ENCODE measurements at regions not wholly inside any gene's neighbourhood (a gene's known extent, or its start where the extent isn't known, plus 50 kb on each side); places are given as distances from the start of the nearest gene placed in this dataset.
"Not testable (repeated sequence)": the region's sequence is repeated elsewhere in the genome, so short reads cannot be mapped to it uniquely, and the experiment has no call there.

GRCh38 chr7:81062755-81063154 is 143.9 kb upstream of the SEMA3C start:
- 45% methylated on average over 2 of the region's 2 CpGs for WGBS
- H3K9me3 ChIP-seq, result no peaks in the 10 kb centered on the region
- peaks cover 3% of the 10 kb centered on the region for H3K4me1 ChIP-seq
- no peak for DNase-seq (ENCODE audit: low spot score in 2 of 2)
- no peak overlapping the region for H3K4me3 ChIP-seq
- no peak overlapping the region for H3K27ac ChIP-seq
- TF ChIP-seq POLR2A (IDR thresholded peaks at IDR 0.05), result no peak
- TF ChIP-seq CTCF (IDR thresholded peaks at IDR 0.05), result no peak
- TF ChIP-seq POLR2AphosphoS5 (IDR thresholded peaks at IDR 0.05), result no peak
- no peak for TF ChIP-seq EP300 (IDR thresholded peaks at IDR 0.05)
- H3K36me3 ChIP-seq, result no peaks in the 10 kb centered on the region
- H3K27me3 ChIP-seq, result no peaks in the 10 kb centered on the region

- not testable (repeated sequence) for H3K36me3 ChIP-seq; H3K9me3 ChIP-seq; DNase-seq (ENCODE audit: low spot score in 2 of 2); H3K27me3 ChIP-seq; H3K27ac ChIP-seq; H3K4me3 ChIP-seq; H3K4me1 ChIP-seq
- WGBS, result 92% methylated on average over 4 of the region's 19 CpGs
Measured at GRCh38 chr7:81057469-81057868, 138.6 kb upstream of the SEMA3C start.

GRCh38 chr7:81053623-81054022 is 134.8 kb upstream of the SEMA3C start:
- no peaks in the 10 kb centered on the region for H3K27me3 ChIP-seq
- no peaks in the 10 kb centered on the region for H3K36me3 ChIP-seq
- TF ChIP-seq EP300 (IDR thresholded peaks at IDR 0.05) (no peak), POLR2AphosphoS5 (IDR thresholded peaks at IDR 0.05) (no peak), CTCF (IDR thresholded peaks at IDR 0.05) (no peak), POLR2A (IDR thresholded peaks at IDR 0.05) (no peak)
- H3K9me3 ChIP-seq, result no peaks in the 10 kb centered on the region
- no peak overlapping the region for H3K27ac ChIP-seq
- H3K4me1 ChIP-seq, result no peaks in the 10 kb centered on the region
- WGBS, result 70% methylated on average over 2 of the region's 2 CpGs
- no peak overlapping the region for H3K4me3 ChIP-seq
- DNase-seq (ENCODE audit: low spot score in 2 of 2), result no peak

- no peak for DNase-seq (ENCODE audit: low spot score in 2 of 2)
- Histone ChIP-seq H3K9me3 (no peaks in the 10 kb centered on the region), H3K4me3 (no peak overlapping the region), H3K36me3 (no peaks in the 10 kb centered on the region), H3K4me1 (no peaks in the 10 kb centered on the region), H3K27ac (no peak overlapping the region), H3K27me3 (no peaks in the 10 kb centered on the region)
- WGBS, result 69% methylated on average over 3 of the region's 3 CpGs
- TF ChIP-seq EP300 (IDR thresholded peaks at IDR 0.05), result no peak
- no peak for TF ChIP-seq POLR2A (IDR thresholded peaks at IDR 0.05)
- TF ChIP-seq CTCF (IDR thresholded peaks at IDR 0.05), result no peak
- no peak for TF ChIP-seq POLR2AphosphoS5 (IDR thresholded peaks at IDR 0.05)
Measured at GRCh38 chr7:81051811-81052413, 133.1 kb upstream of the SEMA3C start.

GRCh38 chr7:81045491-81046030 is 126.7 kb upstream of the SEMA3C start:
- H3K4me3 ChIP-seq, result no peak overlapping the region
- H3K36me3 ChIP-seq, result no peaks in the 10 kb centered on the region
- no peaks in the 10 kb centered on the region for H3K27me3 ChIP-seq
- no peak for DNase-seq (ENCODE audit: low spot score in 2 of 2)
- H3K9me3 ChIP-seq, result peaks cover 3% of the 10 kb centered on the region
- TF ChIP-seq EP300 (IDR thresholded peaks at IDR 0.05) (no peak), POLR2A (IDR thresholded peaks at IDR 0.05) (no peak), POLR2AphosphoS5 (IDR thresholded peaks at IDR 0.05) (no peak)
- H3K4me1 ChIP-seq, result no peaks in the 10 kb centered on the region
- H3K27ac ChIP-seq, result no peak overlapping the region

- H3K27me3 ChIP-seq; H3K36me3 ChIP-seq; DNase-seq (ENCODE audit: low spot score in 2 of 2); H3K27ac ChIP-seq; H3K4me3 ChIP-seq; H3K4me1 ChIP-seq; H3K9me3 ChIP-seq: not testable (repeated sequence)
- WGBS, result 95% methylated on average over 18 of the region's 21 CpGs
Measured at GRCh38 chr7:81042646-81043045, 123.8 kb upstream of the SEMA3C start.

- no peaks in the 10 kb centered on the region for H3K4me1 ChIP-seq
- H3K27ac ChIP-seq, result no peak overlapping the region
- no peaks in the 10 kb centered on the region for H3K27me3 ChIP-seq
- DNase-seq (ENCODE audit: low spot score in 2 of 2), result no peak
- TF ChIP-seq CTCF (IDR thresholded peaks at IDR 0.05) (no peak), POLR2AphosphoS5 (IDR thresholded peaks at IDR 0.05) (no peak), EP300 (IDR thresholded peaks at IDR 0.05) (no peak), POLR2A (IDR thresholded peaks at IDR 0.05) (no peak)
- 90% methylated on average over 1 of the region's 1 CpG for WGBS
- peaks cover 3% of the 10 kb centered on the region for H3K9me3 ChIP-seq
- no peak overlapping the region for H3K4me3 ChIP-seq
- no peaks in the 10 kb centered on the region for H3K36me3 ChIP-seq
Measured at GRCh38 chr7:81040496-81040895, 121.6 kb upstream of the SEMA3C start.

All from suprapubic skin (tissue), 4 donors.